ENCODE measurements at regions not wholly inside any gene's neighbourhood (a gene's known extent, or its start where the extent isn't known, plus 50 kb on each side); places are given as distances from the start of the nearest gene placed in this dataset.

DNA sequence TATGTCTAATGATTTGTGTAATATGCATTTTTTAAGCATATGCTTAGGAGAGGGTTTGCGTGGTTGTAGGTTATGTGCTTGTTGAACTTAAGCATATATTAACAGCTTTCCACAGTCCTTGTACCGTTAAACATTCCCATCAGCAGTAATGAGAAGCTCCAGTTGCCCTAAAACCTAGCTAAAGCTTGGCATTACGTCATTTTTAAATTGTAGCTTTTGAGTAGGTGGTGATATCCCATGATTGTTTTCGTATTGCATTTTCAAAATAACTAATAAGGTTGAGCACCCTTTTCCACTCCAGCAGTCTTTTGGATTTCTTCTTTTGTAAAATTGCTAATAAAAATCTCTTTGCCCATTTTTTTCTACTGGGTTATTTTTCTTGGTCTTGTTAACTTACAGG lies 453.1 kb upstream of the GCFC2 start:
- no peaks in the 10 kb centered on the region for H3K9me3 Mint-ChIP-seq (ENCODE audit: unreplicated experiment)
- no peak overlapping the region for H3K4me3 Mint-ChIP-seq (ENCODE audit: unreplicated experiment)
- DNase-seq: no peak
- H3K27ac Mint-ChIP-seq (ENCODE audit: unreplicated experiment): no peak overlapping the region
- TF ChIP-seq, protein P1, sequence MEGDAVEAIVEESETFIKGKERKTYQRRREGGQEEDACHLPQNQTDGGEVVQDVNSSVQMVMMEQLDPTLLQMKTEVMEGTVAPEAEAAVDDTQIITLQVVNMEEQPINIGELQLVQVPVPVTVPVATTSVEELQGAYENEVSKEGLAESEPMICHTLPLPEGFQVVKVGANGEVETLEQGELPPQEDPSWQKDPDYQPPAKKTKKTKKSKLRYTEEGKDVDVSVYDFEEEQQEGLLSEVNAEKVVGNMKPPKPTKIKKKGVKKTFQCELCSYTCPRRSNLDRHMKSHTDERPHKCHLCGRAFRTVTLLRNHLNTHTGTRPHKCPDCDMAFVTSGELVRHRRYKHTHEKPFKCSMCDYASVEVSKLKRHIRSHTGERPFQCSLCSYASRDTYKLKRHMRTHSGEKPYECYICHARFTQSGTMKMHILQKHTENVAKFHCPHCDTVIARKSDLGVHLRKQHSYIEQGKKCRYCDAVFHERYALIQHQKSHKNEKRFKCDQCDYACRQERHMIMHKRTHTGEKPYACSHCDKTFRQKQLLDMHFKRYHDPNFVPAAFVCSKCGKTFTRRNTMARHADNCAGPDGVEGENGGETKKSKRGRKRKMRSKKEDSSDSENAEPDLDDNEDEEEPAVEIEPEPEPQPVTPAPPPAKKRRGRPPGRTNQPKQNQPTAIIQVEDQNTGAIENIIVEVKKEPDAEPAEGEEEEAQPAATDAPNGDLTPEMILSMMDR (IDR thresholded peaks at IDR 0.05; ENCODE audit: partially characterized antibody, unreplicated experiment): no peak
- peaks cover 2% of the 10 kb centered on the region for H3K4me1 Mint-ChIP-seq (ENCODE audit: low read depth, unreplicated experiment)
- H3K36me3 Mint-ChIP-seq (ENCODE audit: unreplicated experiment): no peaks in the 10 kb centered on the region
- no peaks in the 10 kb centered on the region for H3K27me3 Mint-ChIP-seq (ENCODE audit: unreplicated experiment)

DNA sequence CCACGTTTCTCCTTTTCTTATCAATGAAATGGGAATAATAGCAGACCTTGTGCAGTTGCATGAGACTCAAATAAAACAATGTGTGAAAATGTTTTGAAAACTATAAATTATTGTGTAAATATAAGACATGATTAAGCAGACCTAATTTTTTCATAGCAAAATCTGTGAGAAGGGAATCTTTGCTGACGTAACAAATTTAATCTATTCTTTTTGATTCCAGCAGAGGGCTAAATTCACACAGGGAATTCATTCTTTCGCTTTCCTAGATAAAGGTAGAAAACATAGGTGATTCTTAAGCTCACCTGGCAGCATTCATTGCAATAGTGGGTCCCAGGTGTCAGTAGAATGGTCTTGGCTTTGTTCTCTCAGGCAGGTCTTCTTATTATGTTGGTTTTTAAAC lies 450.0 kb upstream of the GCFC2 start:
- Mint-ChIP-seq H3K27ac (ENCODE audit: unreplicated experiment) (no peak overlapping the region), H3K4me3 (ENCODE audit: unreplicated experiment) (no peak overlapping the region), H3K4me1 (ENCODE audit: low read depth, unreplicated experiment) (no peaks in the 10 kb centered on the region), H3K27me3 (ENCODE audit: unreplicated experiment) (no peaks in the 10 kb centered on the region), H3K9me3 (ENCODE audit: unreplicated experiment) (no peaks in the 10 kb centered on the region), H3K36me3 (ENCODE audit: unreplicated experiment) (no peaks in the 10 kb centered on the region)
- TF ChIP-seq, protein P1 (IDR thresholded peaks at IDR 0.05; ENCODE audit: partially characterized antibody, unreplicated experiment): no peak
- DNase-seq: no peak

DNA sequence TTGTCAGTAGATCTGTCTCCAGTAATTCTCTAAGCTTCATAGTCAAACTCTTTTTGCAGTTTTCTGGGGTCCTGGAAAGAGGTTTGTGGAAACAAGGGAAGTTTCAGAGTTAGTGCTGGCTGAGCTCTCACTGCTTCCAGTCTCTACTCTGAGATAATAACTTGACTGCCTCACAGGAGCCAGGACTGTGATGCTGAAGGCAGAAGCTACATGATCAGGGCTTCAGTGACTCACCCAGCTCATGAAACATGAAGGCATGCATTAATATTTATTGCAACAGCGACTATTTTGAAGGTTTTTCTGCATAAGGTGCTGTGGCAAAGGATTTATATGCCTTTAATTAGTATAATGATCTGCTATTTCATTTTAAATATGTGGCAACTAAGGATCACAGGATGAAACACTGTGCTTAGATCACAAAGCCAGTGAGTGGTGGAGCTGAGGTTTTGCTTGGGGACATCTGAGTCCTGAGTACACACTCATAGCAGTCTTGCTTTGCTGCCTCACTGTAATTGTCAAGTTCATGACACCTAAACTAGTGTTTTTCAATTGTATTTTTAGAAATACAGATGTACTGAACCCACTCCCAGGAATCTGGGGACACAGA lies 448.4 kb upstream of the GCFC2 start:
- Mint-ChIP-seq H3K4me3 (ENCODE audit: unreplicated experiment) (no peak overlapping the region), H3K27ac (ENCODE audit: unreplicated experiment) (no peak overlapping the region), H3K27me3 (ENCODE audit: unreplicated experiment) (no peaks in the 10 kb centered on the region), H3K36me3 (ENCODE audit: unreplicated experiment) (no peaks in the 10 kb centered on the region), H3K9me3 (ENCODE audit: unreplicated experiment) (no peaks in the 10 kb centered on the region), H3K4me1 (ENCODE audit: low read depth, unreplicated experiment) (no peaks in the 10 kb centered on the region)
- DNase-seq: no peak
- TF ChIP-seq, protein P1 (IDR thresholded peaks at IDR 0.05; ENCODE audit: partially characterized antibody, unreplicated experiment): no peak

DNA sequence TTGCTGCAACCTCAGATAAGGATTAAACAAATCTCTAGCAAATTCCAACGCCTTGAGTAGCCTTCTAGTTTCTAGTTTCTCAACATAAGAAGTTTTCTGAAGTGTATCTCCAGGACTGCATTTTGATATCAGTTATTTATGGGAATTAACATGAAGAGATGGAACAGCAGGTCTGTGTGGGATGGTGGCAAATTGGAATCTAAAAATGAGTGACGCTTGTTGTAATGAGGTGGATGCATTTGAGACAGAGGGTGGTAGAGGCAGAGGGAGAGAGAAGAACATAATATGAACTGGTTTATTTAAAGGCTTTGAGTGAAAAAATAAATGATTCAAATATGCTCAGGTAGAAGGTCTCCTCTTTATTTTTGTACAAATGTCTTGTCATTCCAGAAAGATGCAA lies 446.8 kb upstream of the GCFC2 start:
- DNase-seq: no peak
- H3K27ac Mint-ChIP-seq (ENCODE audit: unreplicated experiment): no peak overlapping the region
- H3K4me1 Mint-ChIP-seq (ENCODE audit: low read depth, unreplicated experiment): no peaks in the 10 kb centered on the region

DNA sequence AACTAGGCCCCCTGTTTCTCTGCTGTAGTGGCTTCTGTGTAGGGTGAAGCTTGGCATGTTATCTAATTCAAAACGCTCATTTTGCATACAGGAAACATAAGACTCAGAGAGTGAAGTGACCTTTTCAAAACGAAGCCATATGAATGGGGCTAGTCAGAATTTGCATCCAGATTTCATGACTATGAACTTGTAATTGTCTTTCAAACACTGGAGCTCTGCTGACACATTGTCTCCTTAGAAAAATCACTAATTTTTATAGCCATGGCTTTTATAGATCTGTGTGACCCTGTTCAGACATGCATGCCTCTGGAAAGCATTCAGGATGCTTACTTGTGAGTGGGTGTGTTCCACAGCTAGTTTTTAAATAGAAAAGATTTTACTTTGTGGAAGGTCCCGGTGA lies 444.3 kb upstream of the GCFC2 start:
- Mint-ChIP-seq H3K36me3 (ENCODE audit: unreplicated experiment) (no peaks in the 10 kb centered on the region), H3K27me3 (ENCODE audit: unreplicated experiment) (no peaks in the 10 kb centered on the region), H3K27ac (ENCODE audit: unreplicated experiment) (no peak overlapping the region), H3K4me1 (ENCODE audit: low read depth, unreplicated experiment) (no peaks in the 10 kb centered on the region), H3K9me3 (ENCODE audit: unreplicated experiment) (no peaks in the 10 kb centered on the region), H3K4me3 (ENCODE audit: unreplicated experiment) (no peak overlapping the region)
- TF ChIP-seq, protein P1 (IDR thresholded peaks at IDR 0.05; ENCODE audit: partially characterized antibody, unreplicated experiment): no peak
- DNase-seq: no peak

More for the DNA sequence above, 446.8 kb upstream of the GCFC2 start:
- Mint-ChIP-seq H3K9me3 (ENCODE audit: unreplicated experiment) (no peaks in the 10 kb centered on the region), H3K27me3 (ENCODE audit: unreplicated experiment) (no peaks in the 10 kb centered on the region), H3K4me3 (ENCODE audit: unreplicated experiment) (no peak overlapping the region), H3K36me3 (ENCODE audit: unreplicated experiment) (no peaks in the 10 kb centered on the region)
- TF ChIP-seq, protein P1 (IDR thresholded peaks at IDR 0.05; ENCODE audit: partially characterized antibody, unreplicated experiment): no peak
